ENCODE measurements at regions not wholly inside any gene's neighbourhood (a gene's known extent, or its start where the extent isn't known, plus 50 kb on each side); places are given as distances from the start of the nearest gene placed in this dataset.

- H3K9ac ChIP-seq (ENCODE audit: insufficient read depth, low read length, poor library complexity, severe bottlenecking) = no peak overlapping the region
- no peak for DNase-seq
- no peaks in the 10 kb centered on the region for H3K4me1 ChIP-seq (ENCODE audit: control insufficient read depth in 1 of 2, insufficient read depth in 2 of 2, low read length in 2 of 2)
- no peak overlapping the region for H3K4me3 ChIP-seq (replicated peaks in 1 of 3; ENCODE audit: low read depth in 2 of 3, low read length in 3 of 3)
- no peak overlapping the region for H3K4me2 ChIP-seq (replicated peaks; ENCODE audit: extremely low read depth, low read length, poor library complexity, severe bottlenecking)
- no peak overlapping the region for H2AFZ ChIP-seq (ENCODE audit: insufficient read depth, low read depth, low read length, poor library complexity, severe bottlenecking)
- H3K36me3 Mint-ChIP-seq = no peaks in the 10 kb centered on the region
- H3K4me3 Mint-ChIP-seq = no peak overlapping the region
- peaks cover 0 to 16% (median 2%) of the 10 kb centered on the region in 7 donors for H3K9me3 Mint-ChIP-seq
- H3K9me3 ChIP-seq (replicated peaks in 1 of 2; ENCODE audit: control insufficient read depth in 1 of 2, insufficient read depth in 1 of 2, low read length in 2 of 2) = peaks cover 0 to 10% of the 10 kb centered on the region in 2 donors
- no peaks in the 10 kb centered on the region for H3K4me1 Mint-ChIP-seq
- TF ChIP-seq, protein P1, sequence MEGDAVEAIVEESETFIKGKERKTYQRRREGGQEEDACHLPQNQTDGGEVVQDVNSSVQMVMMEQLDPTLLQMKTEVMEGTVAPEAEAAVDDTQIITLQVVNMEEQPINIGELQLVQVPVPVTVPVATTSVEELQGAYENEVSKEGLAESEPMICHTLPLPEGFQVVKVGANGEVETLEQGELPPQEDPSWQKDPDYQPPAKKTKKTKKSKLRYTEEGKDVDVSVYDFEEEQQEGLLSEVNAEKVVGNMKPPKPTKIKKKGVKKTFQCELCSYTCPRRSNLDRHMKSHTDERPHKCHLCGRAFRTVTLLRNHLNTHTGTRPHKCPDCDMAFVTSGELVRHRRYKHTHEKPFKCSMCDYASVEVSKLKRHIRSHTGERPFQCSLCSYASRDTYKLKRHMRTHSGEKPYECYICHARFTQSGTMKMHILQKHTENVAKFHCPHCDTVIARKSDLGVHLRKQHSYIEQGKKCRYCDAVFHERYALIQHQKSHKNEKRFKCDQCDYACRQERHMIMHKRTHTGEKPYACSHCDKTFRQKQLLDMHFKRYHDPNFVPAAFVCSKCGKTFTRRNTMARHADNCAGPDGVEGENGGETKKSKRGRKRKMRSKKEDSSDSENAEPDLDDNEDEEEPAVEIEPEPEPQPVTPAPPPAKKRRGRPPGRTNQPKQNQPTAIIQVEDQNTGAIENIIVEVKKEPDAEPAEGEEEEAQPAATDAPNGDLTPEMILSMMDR (IDR thresholded peaks at IDR 0.05) = no peak
- H3K79me2 ChIP-seq (ENCODE audit: insufficient read depth, low read length) = no peaks in the 10 kb centered on the region
- H4K20me1 ChIP-seq (ENCODE audit: insufficient read depth, low read length) = no peaks in the 10 kb centered on the region
- H3K27ac ChIP-seq (ENCODE audit: low read depth in 1 of 2, low read length in 2 of 2) = no peak overlapping the region
- intact Hi-C loops (cut with micrococcal nuclease) = no loop called here
- no peak overlapping the region for H3K27ac Mint-ChIP-seq
- no peaks in the 10 kb centered on the region for H3K27me3 ChIP-seq (ENCODE audit: control insufficient read depth in 2 of 2, insufficient read depth in 2 of 2, low read length in 2 of 2)
- no peaks in the 10 kb centered on the region for H3K36me3 ChIP-seq (replicated peaks in 1 of 2; ENCODE audit: control insufficient read depth in 1 of 2, insufficient read depth in 2 of 2, low read length in 2 of 2)
- 76% methylated on average over 26 of the region's 29 CpGs for whole genome bisulfite sequencing (ENCODE audit: insufficient coverage)
- H3K27me3 Mint-ChIP-seq (ENCODE audit: low read depth in 3 of 3) = peaks cover 0 to 2% (median 0%) of the 10 kb centered on the region in 3 donors
These were observed 107.9 kb downstream of the PDGFA start for GRCh38 chr7:411677-412312.

GRCh38 chr7:412313-412710, 107.3 kb downstream of the PDGFA start:
- Mint-ChIP-seq H3K36me3 (no peaks in the 10 kb centered on the region), H3K27me3 (ENCODE audit: low read depth in 3 of 3) (peaks cover 0 to 2% (median 0%) of the 10 kb centered on the region in 3 donors), H3K27ac (peak overlapping the region in 1 of 7 donors; percentile 72), H3K4me3 (no peak overlapping the region), H3K4me1 (no peaks in the 10 kb centered on the region), H3K9me3 (peaks cover 1 to 17% (median 6%) of the 10 kb centered on the region in 7 donors)
- Histone ChIP-seq H3K27me3 (ENCODE audit: control insufficient read depth in 2 of 2, insufficient read depth in 2 of 2, low read length in 2 of 2) (no peaks in the 10 kb centered on the region), H3K4me2 (replicated peaks; ENCODE audit: extremely low read depth, low read length, poor library complexity, severe bottlenecking) (no peak overlapping the region), H3K9ac (ENCODE audit: insufficient read depth, low read length, poor library complexity, severe bottlenecking) (no peak overlapping the region), H3K4me3 (replicated peaks in 1 of 3; ENCODE audit: low read depth in 2 of 3, low read length in 3 of 3) (no peak overlapping the region), H3K9me3 (replicated peaks in 1 of 2; ENCODE audit: control insufficient read depth in 1 of 2, insufficient read depth in 1 of 2, low read length in 2 of 2) (peaks cover 5 to 15% of the 10 kb centered on the region in 2 donors), H3K36me3 (replicated peaks in 1 of 2; ENCODE audit: control insufficient read depth in 1 of 2, insufficient read depth in 2 of 2, low read length in 2 of 2) (no peaks in the 10 kb centered on the region), H3K27ac (ENCODE audit: low read depth in 1 of 2, low read length in 2 of 2) (no peak overlapping the region), H4K20me1 (ENCODE audit: insufficient read depth, low read length) (no peaks in the 10 kb centered on the region), H3K79me2 (ENCODE audit: insufficient read depth, low read length) (no peaks in the 10 kb centered on the region), H3K4me1 (ENCODE audit: control insufficient read depth in 1 of 2, insufficient read depth in 2 of 2, low read length in 2 of 2) (no peaks in the 10 kb centered on the region), H2AFZ (ENCODE audit: insufficient read depth, low read depth, low read length, poor library complexity, severe bottlenecking) (no peak overlapping the region)
- no peak for DNase-seq
- 93% methylated on average over 12 of the region's 13 CpGs for WGBS (ENCODE audit: insufficient coverage)
- TF ChIP-seq, protein P1 (IDR thresholded peaks at IDR 0.05) = no peak
- intact Hi-C loops (cut with micrococcal nuclease) = no loop called here

All from CD14-positive monocyte (primary cell).